Astrocyte of the hippocampus (primary cell): ENCODE measurements at regions not wholly inside any gene's neighbourhood (a gene's known extent, or its start where the extent isn't known, plus 50 kb on each side); places are given as distances from the start of the nearest gene placed in this dataset.
"Not testable (repeated sequence)": the region's sequence is repeated elsewhere in the genome, so short reads cannot be mapped to it uniquely, and the experiment has no call there.

Source experiments
- DNase-seq: peaks from one replicate; pipeline ENCODE4 v3.0.0; 2011; ENCODE audit warnings: low read depth, low spot score

GRCh38 chr16:17001471-17001870 is 469.3 kb downstream of the XYLT1 start:
- no peak for DNase-seq

- DNase-seq: no peak
Observed at GRCh38 chr16:17002565-17002964, 468.2 kb downstream of the XYLT1 start.

GRCh38 chr16:17005963-17006362 is 464.8 kb downstream of the XYLT1 start:
- DNase-seq: not testable (repeated sequence)

- no peak for DNase-seq
Observed at GRCh38 chr16:17011712-17012111, 459.0 kb downstream of the XYLT1 start.

GRCh38 chr16:17013038-17013437 is 457.7 kb downstream of the XYLT1 start:
- DNase-seq: no peak

GRCh38 chr16:17014484-17015121 is 456.2 kb downstream of the XYLT1 start:
- no peak for DNase-seq

- DNase-seq: no peak
Observed at GRCh38 chr16:17015702-17016101, 455.1 kb downstream of the XYLT1 start.

- DNase-seq: no peak
Observed at GRCh38 chr16:17017442-17017841, 453.3 kb downstream of the XYLT1 start.

GRCh38 chr16:17018585-17018939 is 452.2 kb downstream of the XYLT1 start:
- DNase-seq: no peak

- no peak for DNase-seq
Observed at GRCh38 chr16:17019366-17019765, 451.4 kb downstream of the XYLT1 start.

- DNase-seq: no peak
Observed at GRCh38 chr16:17023606-17024005, 447.2 kb downstream of the XYLT1 start.

- DNase-seq: no peak
Observed at GRCh38 chr16:17024514-17024913, 446.2 kb downstream of the XYLT1 start.

GRCh38 chr16:17026600-17027242 is 444.0 kb downstream of the XYLT1 start:
- DNase-seq: no peak

- DNase-seq: no peak
Observed at GRCh38 chr16:17027488-17028129, 443.2 kb downstream of the XYLT1 start.

GRCh38 chr16:17029602-17030350 is 441.0 kb downstream of the XYLT1 start:
- no peak for DNase-seq

GRCh38 chr16:17031484-17032268 is 439.1 kb downstream of the XYLT1 start:
- DNase-seq: no peak

GRCh38 chr16:17032332-17032731 is 438.4 kb downstream of the XYLT1 start:
- no peak for DNase-seq

- DNase-seq: no peak
Observed at GRCh38 chr16:17034477-17035252, 436.1 kb downstream of the XYLT1 start.

GRCh38 chr16:17037499-17037898 is 433.3 kb downstream of the XYLT1 start:
- no peak for DNase-seq

- DNase-seq: no peak
Observed at GRCh38 chr16:17038415-17038814, 432.3 kb downstream of the XYLT1 start.

- not testable (repeated sequence) for DNase-seq
Observed at GRCh38 chr16:17049109-17049508, 421.7 kb downstream of the XYLT1 start.
